ENCODE measurements at regions not wholly inside any gene's neighbourhood (a gene's known extent, or its start where the extent isn't known, plus 50 kb on each side); places are given as distances from the start of the nearest gene placed in this dataset.

DNA sequence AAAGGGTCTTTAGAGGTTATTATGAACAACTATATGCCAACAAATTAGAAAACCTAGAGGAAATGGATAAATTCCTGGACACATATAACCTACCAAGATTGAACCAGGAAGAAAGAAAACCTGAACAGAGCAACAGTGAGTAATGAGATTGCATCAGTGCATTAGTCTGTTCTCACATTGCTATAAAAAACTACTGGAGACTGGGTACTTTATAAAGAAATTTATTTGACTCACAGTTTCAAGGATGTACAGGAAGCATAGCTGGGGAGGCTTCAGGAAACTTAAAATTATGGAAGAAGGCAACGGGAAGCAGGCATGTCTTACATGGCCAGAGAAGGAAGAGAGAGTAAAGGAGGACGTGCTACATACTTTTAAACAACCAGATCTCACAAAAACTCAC is 70.8 kb upstream of the GNAZ start:
- Histone ChIP-seq H3K4me1 (no peaks in the 10 kb centered on the region), H3K9me3 (peaks cover 12% of the 10 kb centered on the region), H3K36me3 (ENCODE audit: control insufficient read depth, insufficient read depth, low read length) (no peaks in the 10 kb centered on the region), H3K4me3 (ENCODE audit: low read depth, low read length) (no peak overlapping the region), H3K27me3 (replicated peaks; ENCODE audit: control insufficient read depth, insufficient read depth, low read length) (no peaks in the 10 kb centered on the region)
- Mint-ChIP-seq H3K36me3 (ENCODE audit: insufficient read depth, unreplicated experiment) (no peaks in the 10 kb centered on the region), H3K27ac (ENCODE audit: unreplicated experiment) (no peak overlapping the region), H3K27me3 (ENCODE audit: insufficient read depth, unreplicated experiment) (peaks cover 8% of the 10 kb centered on the region), H3K4me3 (ENCODE audit: unreplicated experiment) (no peak overlapping the region), H3K4me1 (ENCODE audit: low read depth, unreplicated experiment) (no peaks in the 10 kb centered on the region), H3K9me3 (ENCODE audit: unreplicated experiment) (peaks cover 48% of the 10 kb centered on the region)
- TF ChIP-seq, protein P1, sequence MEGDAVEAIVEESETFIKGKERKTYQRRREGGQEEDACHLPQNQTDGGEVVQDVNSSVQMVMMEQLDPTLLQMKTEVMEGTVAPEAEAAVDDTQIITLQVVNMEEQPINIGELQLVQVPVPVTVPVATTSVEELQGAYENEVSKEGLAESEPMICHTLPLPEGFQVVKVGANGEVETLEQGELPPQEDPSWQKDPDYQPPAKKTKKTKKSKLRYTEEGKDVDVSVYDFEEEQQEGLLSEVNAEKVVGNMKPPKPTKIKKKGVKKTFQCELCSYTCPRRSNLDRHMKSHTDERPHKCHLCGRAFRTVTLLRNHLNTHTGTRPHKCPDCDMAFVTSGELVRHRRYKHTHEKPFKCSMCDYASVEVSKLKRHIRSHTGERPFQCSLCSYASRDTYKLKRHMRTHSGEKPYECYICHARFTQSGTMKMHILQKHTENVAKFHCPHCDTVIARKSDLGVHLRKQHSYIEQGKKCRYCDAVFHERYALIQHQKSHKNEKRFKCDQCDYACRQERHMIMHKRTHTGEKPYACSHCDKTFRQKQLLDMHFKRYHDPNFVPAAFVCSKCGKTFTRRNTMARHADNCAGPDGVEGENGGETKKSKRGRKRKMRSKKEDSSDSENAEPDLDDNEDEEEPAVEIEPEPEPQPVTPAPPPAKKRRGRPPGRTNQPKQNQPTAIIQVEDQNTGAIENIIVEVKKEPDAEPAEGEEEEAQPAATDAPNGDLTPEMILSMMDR (IDR thresholded peaks at IDR 0.05; ENCODE audit: insufficient read depth in 1 of 2, low read depth in 1 of 2, low read length in 1 of 2, severe bottlenecking in 1 of 2, unreplicated experiment in 1 of 2) = no peak
- POLR2A ChIA-PET = no interaction called here
- CTCF ChIA-PET = interaction anchor here (0.6 kb wide), 1 partner anchor 254 kb away, joined by 3 read pairs; no protein-coding TSS in a partner anchor
- intact Hi-C loops (cut with micrococcal nuclease; ENCODE audit: unreplicated experiment) = no loop called here
- BruUV-seq (replicated peaks) = no TSS peak
- no peak for DNase-seq

DNA sequence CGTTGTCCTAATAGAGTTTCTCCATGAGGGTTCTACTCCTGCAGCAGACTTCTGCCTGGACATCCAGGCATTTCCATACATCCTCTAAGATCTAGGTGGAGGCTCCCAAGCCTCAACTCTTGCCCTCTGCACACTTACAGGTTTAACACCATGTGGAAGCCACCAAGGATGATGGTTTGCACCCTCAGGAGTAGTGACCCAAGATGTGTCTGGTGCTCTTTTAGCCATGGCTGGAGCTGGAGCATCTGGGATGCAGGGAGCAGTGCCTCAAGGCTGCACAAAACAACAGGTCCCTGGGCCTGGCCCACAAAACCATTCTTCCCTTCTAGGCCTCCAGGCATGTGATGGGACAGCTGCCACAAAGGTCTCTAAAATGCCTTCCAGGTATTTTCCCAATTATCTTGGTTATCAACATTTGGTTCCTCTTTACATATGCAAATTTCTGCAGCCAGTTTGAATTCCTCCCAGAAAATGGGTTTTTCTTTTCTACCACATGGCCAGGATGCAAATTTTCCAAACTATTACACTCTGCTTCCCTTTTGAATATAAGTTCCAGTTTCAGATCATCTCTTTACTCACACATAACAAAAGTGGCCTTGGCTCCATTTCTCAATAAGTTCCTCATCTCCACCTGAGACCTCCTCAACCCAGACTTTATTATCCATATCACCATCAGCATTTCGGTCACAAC is 69.5 kb upstream of the GNAZ start:
- Mint-ChIP-seq H3K9me3 (ENCODE audit: unreplicated experiment) (peaks cover 48% of the 10 kb centered on the region), H3K4me3 (ENCODE audit: unreplicated experiment) (no peak overlapping the region), H3K4me1 (ENCODE audit: low read depth, unreplicated experiment) (no peaks in the 10 kb centered on the region), H3K27ac (ENCODE audit: unreplicated experiment) (no peak overlapping the region), H3K36me3 (ENCODE audit: insufficient read depth, unreplicated experiment) (no peaks in the 10 kb centered on the region), H3K27me3 (ENCODE audit: insufficient read depth, unreplicated experiment) (peaks cover 8% of the 10 kb centered on the region)
- TF ChIP-seq, protein P1 (IDR thresholded peaks at IDR 0.05; ENCODE audit: insufficient read depth in 1 of 2, low read depth in 1 of 2, low read length in 1 of 2, severe bottlenecking in 1 of 2, unreplicated experiment in 1 of 2) = no peak
- intact Hi-C loops (cut with micrococcal nuclease; ENCODE audit: unreplicated experiment) = no loop called here
- H3K27me3 ChIP-seq (replicated peaks; ENCODE audit: control insufficient read depth, insufficient read depth, low read length) = no peaks in the 10 kb centered on the region
- no peaks in the 10 kb centered on the region for H3K4me1 ChIP-seq
- no peaks in the 10 kb centered on the region for H3K36me3 ChIP-seq (ENCODE audit: control insufficient read depth, insufficient read depth, low read length)
- no TSS peak for BruUV-seq (replicated peaks)
- POLR2A ChIA-PET = no interaction called here
- no peak overlapping the region for H3K4me3 ChIP-seq (ENCODE audit: low read depth, low read length)
- CTCF ChIA-PET = no interaction called here
- peaks cover 12% of the 10 kb centered on the region for H3K9me3 ChIP-seq
- DNase-seq = no peak

GRCh38 chr22:23001463-23001862 is 68.9 kb upstream of the GNAZ start:
- ChIA-PET POLR2A (no interaction called here), CTCF (no interaction called here)
- Mint-ChIP-seq H3K36me3 (ENCODE audit: insufficient read depth, unreplicated experiment) (no peaks in the 10 kb centered on the region), H3K9me3 (ENCODE audit: unreplicated experiment) (peaks cover 48% of the 10 kb centered on the region), H3K4me1 (ENCODE audit: low read depth, unreplicated experiment) (no peaks in the 10 kb centered on the region), H3K4me3 (ENCODE audit: unreplicated experiment) (no peak overlapping the region), H3K27ac (ENCODE audit: unreplicated experiment) (no peak overlapping the region), H3K27me3 (ENCODE audit: insufficient read depth, unreplicated experiment) (peaks cover 8% of the 10 kb centered on the region)
- Histone ChIP-seq H3K36me3 (ENCODE audit: control insufficient read depth, insufficient read depth, low read length) (no peaks in the 10 kb centered on the region), H3K27me3 (replicated peaks; ENCODE audit: control insufficient read depth, insufficient read depth, low read length) (no peaks in the 10 kb centered on the region), H3K4me3 (ENCODE audit: low read depth, low read length) (no peak overlapping the region), H3K4me1 (no peaks in the 10 kb centered on the region), H3K9me3 (peaks cover 12% of the 10 kb centered on the region)
- TF ChIP-seq, protein P1 (IDR thresholded peaks at IDR 0.05; ENCODE audit: insufficient read depth in 1 of 2, low read depth in 1 of 2, low read length in 1 of 2, severe bottlenecking in 1 of 2, unreplicated experiment in 1 of 2) = no peak
- no TSS peak for BruUV-seq (replicated peaks)
- no peak for DNase-seq
- intact Hi-C loops (cut with micrococcal nuclease; ENCODE audit: unreplicated experiment) = no loop called here
